IPS-18a (cell line): ENCODE measurements at regions not wholly inside any gene's neighbourhood (a gene's known extent, or its start where the extent isn't known, plus 50 kb on each side); places are given as distances from the start of the nearest gene placed in this dataset.
"Not testable (repeated sequence)": the region's sequence is repeated elsewhere in the genome, so short reads cannot be mapped to it uniquely, and the experiment has no call there.

Source experiments
- H3K27ac ChIP-seq: one replicate; pipeline ENCODE4 v1.5.1; 2013; ENCODE audit warnings: low read length
- H3K27me3 ChIP-seq: one replicate; pipeline ENCODE4 v1.6.1; 2013; ENCODE audit warnings: mild to moderate bottlenecking, low read length; ENCODE audit not compliant: control insufficient read depth, insufficient read depth
- H3K36me3 ChIP-seq: one replicate; pipeline ENCODE4 v1.6.1; 2013; ENCODE audit warnings: low read depth, low read length; ENCODE audit not compliant: control insufficient read depth
- H3K4me1 ChIP-seq: one replicate; pipeline ENCODE4 v1.6.1; 2013; ENCODE audit warnings: low read depth, low read length; ENCODE audit not compliant: control insufficient read depth
- H3K4me3 ChIP-seq: one replicate; pipeline ENCODE4 v1.5.1; 2013; ENCODE audit warnings: low read length
- H3K9ac ChIP-seq: one replicate; pipeline ENCODE4 v1.6.1; 2013; ENCODE audit warnings: mild to moderate bottlenecking, low read length, moderate library complexity
- H3K9me3 ChIP-seq: one replicate; pipeline ENCODE4 v1.6.1; 2013; ENCODE audit warnings: low read depth, low read length; ENCODE audit not compliant: control insufficient read depth

GRCh38 chr2:117379928-117380327 lies 434.6 kb upstream of the DDX18 start:
- H3K27me3 ChIP-seq = no peaks in the 10 kb centered on the region
- no peak overlapping the region for H3K4me3 ChIP-seq
- H3K36me3 ChIP-seq = no peaks in the 10 kb centered on the region
- no peaks in the 10 kb centered on the region for H3K9me3 ChIP-seq
- H3K9ac ChIP-seq = no peak overlapping the region
- H3K4me1 ChIP-seq = no peaks in the 10 kb centered on the region
- no peak overlapping the region for H3K27ac ChIP-seq

GRCh38 chr2:117383997-117384396 lies 430.5 kb upstream of the DDX18 start:
- H3K9ac ChIP-seq, H3K27ac ChIP-seq, H3K9me3 ChIP-seq, H3K36me3 ChIP-seq, H3K4me1 ChIP-seq, H3K27me3 ChIP-seq, H3K4me3 ChIP-seq: not testable (repeated sequence)

DNA sequence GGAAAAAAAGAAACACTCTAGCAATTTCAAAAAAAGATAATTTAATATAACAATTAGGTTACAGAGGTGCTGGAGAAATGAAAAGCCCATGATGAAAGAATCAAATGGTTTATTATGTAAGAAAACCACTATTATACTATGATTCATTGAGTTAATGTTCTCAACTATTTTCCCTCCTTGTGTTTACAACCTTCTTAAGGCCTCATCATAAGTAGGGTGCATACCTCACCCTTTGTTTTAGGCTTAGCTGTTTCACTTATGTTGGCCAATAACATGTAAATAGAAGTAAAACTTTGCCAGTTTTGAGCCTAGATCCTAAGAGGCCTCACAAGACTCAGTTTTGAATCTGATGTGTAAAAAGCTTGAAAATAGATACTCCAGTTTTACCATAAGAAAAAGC lies 418.3 kb upstream of the DDX18 start:
- Histone ChIP-seq H3K27me3 (no peaks in the 10 kb centered on the region), H3K36me3 (no peaks in the 10 kb centered on the region), H3K9me3 (no peaks in the 10 kb centered on the region), H3K27ac (no peak overlapping the region), H3K9ac (no peak overlapping the region), H3K4me1 (no peaks in the 10 kb centered on the region), H3K4me3 (no peak overlapping the region)

DNA sequence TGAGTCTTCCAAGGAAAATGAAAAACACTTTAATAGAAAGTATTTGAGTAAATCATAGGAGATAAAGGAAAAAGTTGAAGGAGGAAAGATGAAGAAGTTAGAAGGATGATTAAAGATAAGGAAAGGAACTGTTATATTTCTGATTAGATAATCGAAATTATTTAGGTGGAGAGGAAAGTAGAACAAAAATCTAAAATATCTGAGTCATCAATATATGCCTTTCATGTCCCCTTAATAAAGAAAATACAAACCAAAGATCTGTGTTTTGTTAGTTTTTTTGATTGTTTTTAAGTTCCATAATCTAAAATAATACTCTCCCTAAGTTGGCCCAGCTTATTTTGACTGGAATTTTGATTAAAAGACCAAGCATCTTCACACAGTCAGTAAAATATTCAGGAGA lies 412.9 kb upstream of the DDX18 start:
- Histone ChIP-seq H3K9ac (no peak overlapping the region), H3K36me3 (no peaks in the 10 kb centered on the region), H3K4me3 (no peak overlapping the region), H3K27me3 (no peaks in the 10 kb centered on the region), H3K9me3 (no peaks in the 10 kb centered on the region), H3K4me1 (no peaks in the 10 kb centered on the region), H3K27ac (no peak overlapping the region)

DNA sequence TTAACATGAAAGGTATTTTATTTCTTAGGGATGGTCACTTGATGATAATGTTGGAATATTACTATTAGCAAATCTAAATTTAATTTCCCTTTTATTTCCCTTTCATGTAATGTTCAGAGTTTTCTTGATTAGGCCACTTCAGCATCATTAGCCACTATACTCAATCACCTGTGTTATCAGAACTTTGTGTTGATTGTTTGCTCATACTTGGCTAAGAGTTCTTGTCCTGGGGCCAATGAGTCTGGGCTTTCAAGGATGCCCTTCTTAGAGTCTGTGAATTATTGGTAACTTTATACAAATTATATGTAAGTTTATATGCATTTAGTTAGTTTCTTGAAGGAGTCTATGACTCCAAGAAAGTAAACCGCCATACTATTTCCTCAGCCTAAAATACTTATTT lies 408.0 kb upstream of the DDX18 start:
- no peaks in the 10 kb centered on the region for H3K4me1 ChIP-seq
- no peak overlapping the region for H3K27ac ChIP-seq

DNA sequence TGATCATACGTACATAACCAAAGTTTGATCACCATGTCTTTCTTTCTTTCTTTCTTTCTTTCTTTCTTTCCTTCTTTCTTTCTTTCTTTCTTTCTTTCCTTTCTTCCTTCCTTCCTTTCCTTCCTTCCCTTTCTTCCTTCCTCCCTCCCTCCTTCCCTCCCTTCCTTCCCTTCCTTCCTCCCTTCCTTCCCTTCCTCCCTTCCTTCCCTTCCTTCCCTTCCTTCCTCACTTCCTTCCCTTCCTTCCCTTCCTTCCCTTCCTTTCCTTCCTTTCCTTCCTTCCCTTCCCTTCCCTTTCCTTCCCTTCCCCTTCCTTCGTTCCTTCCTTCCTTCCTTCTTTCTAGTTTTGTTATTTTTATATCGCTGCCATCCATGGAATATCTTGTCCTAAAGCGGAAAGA lies 406.7 kb upstream of the DDX18 start:
- H3K36me3 ChIP-seq = no peaks in the 10 kb centered on the region
- H3K4me3 ChIP-seq = no peak overlapping the region
- H3K4me1 ChIP-seq = no peaks in the 10 kb centered on the region
- H3K27ac ChIP-seq = no peak overlapping the region
- H3K9me3 ChIP-seq = no peaks in the 10 kb centered on the region
- no peaks in the 10 kb centered on the region for H3K27me3 ChIP-seq
- no peak overlapping the region for H3K9ac ChIP-seq

More for the DNA sequence above, 408.0 kb upstream of the DDX18 start:
- H3K27me3 ChIP-seq = no peaks in the 10 kb centered on the region
- no peak overlapping the region for H3K9ac ChIP-seq
- H3K4me3 ChIP-seq = no peak overlapping the region
- H3K9me3 ChIP-seq = no peaks in the 10 kb centered on the region
- H3K36me3 ChIP-seq = no peaks in the 10 kb centered on the region

DNA sequence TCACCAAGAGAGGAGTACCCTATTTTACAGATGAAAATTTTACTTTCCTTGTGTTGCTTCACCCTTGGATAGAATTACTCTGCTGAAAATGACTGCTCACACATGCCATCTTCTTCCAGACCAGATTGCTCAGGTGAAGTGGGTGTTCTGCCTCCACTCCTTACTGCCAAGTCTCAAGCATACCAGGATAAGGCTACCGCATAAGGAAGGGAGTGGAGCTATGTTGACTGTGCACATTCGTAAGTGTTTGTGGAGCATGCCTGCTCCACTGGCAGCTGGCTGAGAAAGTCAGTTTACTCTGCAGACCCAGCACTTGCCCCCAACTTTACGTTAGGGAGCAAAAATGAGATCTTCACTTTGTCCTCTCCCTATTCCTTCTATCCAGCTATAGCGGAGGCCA lies 405.0 kb upstream of the DDX18 start:
- no peaks in the 10 kb centered on the region for H3K36me3 ChIP-seq
- no peaks in the 10 kb centered on the region for H3K27me3 ChIP-seq
- no peak overlapping the region for H3K4me3 ChIP-seq
- H3K4me1 ChIP-seq = no peaks in the 10 kb centered on the region
- H3K9me3 ChIP-seq = no peaks in the 10 kb centered on the region
- H3K27ac ChIP-seq = no peak overlapping the region
- H3K9ac ChIP-seq = no peak overlapping the region

DNA sequence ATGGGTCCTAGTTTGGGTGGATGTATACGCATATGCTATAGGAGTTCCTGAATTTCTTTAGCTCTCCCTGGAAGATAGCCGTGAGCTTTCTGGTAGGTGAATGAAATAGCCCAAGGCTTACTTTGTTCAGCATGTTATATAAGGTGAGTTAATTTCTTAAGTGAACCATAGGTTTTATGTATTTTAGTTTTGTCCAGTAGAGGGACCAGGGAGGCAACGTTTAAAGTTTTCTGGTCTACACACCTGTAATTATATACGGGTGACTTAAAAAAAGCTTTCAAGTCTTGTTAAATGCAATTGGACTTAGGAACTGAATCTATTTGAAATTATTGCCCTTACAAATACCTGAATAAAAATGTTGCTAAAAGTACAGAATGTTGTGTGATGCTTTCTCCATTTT lies 402.5 kb upstream of the DDX18 start:
- Histone ChIP-seq H3K4me1 (no peaks in the 10 kb centered on the region), H3K9ac (no peak overlapping the region), H3K27me3 (no peaks in the 10 kb centered on the region), H3K9me3 (no peaks in the 10 kb centered on the region), H3K27ac (no peak overlapping the region), H3K4me3 (no peak overlapping the region), H3K36me3 (no peaks in the 10 kb centered on the region)

DNA sequence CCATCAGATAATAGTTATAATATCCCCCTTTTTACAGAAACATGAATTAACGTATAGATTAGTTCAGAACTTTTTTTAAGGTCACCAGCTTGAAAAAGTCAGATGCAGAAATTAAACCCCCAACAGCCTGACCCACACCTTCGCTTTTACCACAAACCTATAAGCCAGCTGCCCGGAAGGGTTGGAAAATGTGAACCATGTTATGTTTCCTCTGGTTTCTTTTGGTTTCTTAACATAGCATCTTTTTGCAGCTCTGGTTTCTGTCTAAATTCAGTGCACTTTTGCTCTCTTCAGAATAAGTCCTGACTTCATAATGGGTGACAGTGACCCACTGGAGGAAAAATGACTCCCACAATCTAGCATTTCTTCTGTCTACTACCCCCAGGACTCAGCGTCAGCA lies 381.7 kb upstream of the DDX18 start:
- no peak overlapping the region for H3K27ac ChIP-seq
- H3K4me3 ChIP-seq = no peak overlapping the region
- H3K4me1 ChIP-seq = no peaks in the 10 kb centered on the region
- no peaks in the 10 kb centered on the region for H3K9me3 ChIP-seq
- no peaks in the 10 kb centered on the region for H3K36me3 ChIP-seq
- H3K9ac ChIP-seq = no peak overlapping the region
- no peaks in the 10 kb centered on the region for H3K27me3 ChIP-seq

DNA sequence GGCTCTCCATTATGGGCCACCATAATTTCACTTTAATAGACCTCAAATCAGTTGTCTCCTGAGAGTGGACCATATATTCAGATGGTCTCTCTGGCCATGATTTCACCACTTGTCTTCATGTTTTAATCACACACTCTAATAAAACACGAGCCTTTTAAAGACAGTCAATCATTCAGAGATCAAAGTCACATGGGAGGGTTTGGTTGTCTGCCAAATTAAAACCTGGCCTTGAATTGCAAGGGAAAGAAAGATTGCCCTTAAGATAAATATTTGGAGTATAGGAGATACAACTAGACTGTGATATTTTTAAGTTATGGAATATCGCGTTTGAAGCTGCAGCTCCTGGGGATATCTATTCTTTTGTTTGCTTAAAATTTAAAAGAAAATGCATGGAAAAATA lies 377.8 kb upstream of the DDX18 start:
- H3K9ac ChIP-seq = no peak overlapping the region
- no peak overlapping the region for H3K4me3 ChIP-seq
- no peaks in the 10 kb centered on the region for H3K27me3 ChIP-seq
- no peaks in the 10 kb centered on the region for H3K9me3 ChIP-seq
- no peaks in the 10 kb centered on the region for H3K4me1 ChIP-seq
- H3K36me3 ChIP-seq = no peaks in the 10 kb centered on the region
- H3K27ac ChIP-seq = no peak overlapping the region

GRCh38 chr2:117470311-117471095 lies 344.0 kb upstream of the DDX18 start:
- Histone ChIP-seq H3K27ac (no peak overlapping the region), H3K36me3 (no peaks in the 10 kb centered on the region), H3K4me1 (peaks cover 3% of the 10 kb centered on the region), H3K4me3 (no peak overlapping the region), H3K27me3 (no peaks in the 10 kb centered on the region), H3K9ac (no peak overlapping the region), H3K9me3 (peaks cover 4% of the 10 kb centered on the region)

GRCh38 chr2:117481608-117482007 lies 332.9 kb upstream of the DDX18 start:
- Histone ChIP-seq H3K4me1 (no peaks in the 10 kb centered on the region), H3K9me3 (no peaks in the 10 kb centered on the region), H3K27ac (no peak overlapping the region), H3K4me3 (no peak overlapping the region), H3K36me3 (no peaks in the 10 kb centered on the region), H3K9ac (no peak overlapping the region), H3K27me3 (no peaks in the 10 kb centered on the region)
